Neural cell (in vitro differentiated cells): ENCODE measurements at regions not wholly inside any gene's neighbourhood (a gene's known extent, or its start where the extent isn't known, plus 50 kb on each side); places are given as distances from the start of the nearest gene placed in this dataset.

Source experiments
- H2AFZ ChIP-seq: fragments of 200-600, 300-800 bp; sonication (generic), shearing (Covaris generic); 2 replicates; pipeline ENCODE4 v1.6.0; 2014; ENCODE audit warnings: low read depth, mild to moderate bottlenecking, antibody characterized with exemption, low read length, moderate library complexity
- H3F3A ChIP-seq: fragments of 200-600 bp; shearing (Covaris generic); 2 replicates; pipeline ENCODE4 v1.6.1; 2016; ENCODE audit warnings: mild to moderate bottlenecking, moderate library complexity, mixed read lengths, antibody characterized with exemption, low read length; ENCODE audit not compliant: insufficient read depth, poor library complexity, severe bottlenecking
- H3K27ac ChIP-seq: fragments of 200-600, 300-800 bp; sonication (generic), shearing (Covaris generic); 2 replicates; pipeline ENCODE4 v1.5.1; 2014; ENCODE audit warnings: mild to moderate bottlenecking, low read length, moderate library complexity
- H3K27me3 ChIP-seq: fragments of 300-800, 200-600 bp; sonication (generic), shearing (Covaris generic); 2 replicates; pipeline ENCODE4 v1.6.0; 2014; ENCODE audit warnings: mild to moderate bottlenecking, low read depth, low read length, moderate library complexity; ENCODE audit not compliant: insufficient read depth
- H3K36me3 ChIP-seq: fragments of 300-800, 200-600 bp; sonication (generic), shearing (Covaris generic); 2 replicates; pipeline ENCODE4 v1.5.1; 2014; ENCODE audit warnings: mild to moderate bottlenecking, antibody characterized with exemption, low read length, moderate library complexity; ENCODE audit not compliant: insufficient read depth
- H3K4me2 ChIP-seq: fragments of 300-800, 200-600 bp; sonication (generic), shearing (Covaris generic); 2 replicates; pipeline ENCODE4 v1.6.0; 2014; ENCODE audit warnings: mild to moderate bottlenecking, low read length
- H3K4me3 ChIP-seq: fragments of 300-800, 200-600 bp; sonication (generic), shearing (Covaris generic); 2 replicates; pipeline ENCODE4 v1.5.1; 2014; ENCODE audit warnings: mild to moderate bottlenecking, low read length, moderate library complexity
- H3K79me2 ChIP-seq: fragments of 200-600 bp; shearing (Covaris generic); replicated peaks from 2 replicates; pipeline ENCODE4 v1.6.0; 2014; ENCODE audit warnings: mild to moderate bottlenecking, low read length, moderate library complexity; ENCODE audit not compliant: insufficient read depth
- H3K9ac ChIP-seq: fragments of 300-800, 200-600 bp; sonication (generic), shearing (Covaris generic); 2 replicates; pipeline ENCODE4 v1.6.1; 2016; ENCODE audit warnings: mild to moderate bottlenecking, low read length, mixed read lengths
- H3K9me2 ChIP-seq: fragments of 200-600 bp; shearing (Covaris generic); 2 replicates; pipeline ENCODE4 v1.6.1; 2016; ENCODE audit warnings: mild to moderate bottlenecking, low read length, mixed read lengths; ENCODE audit not compliant: insufficient read depth
- H3K9me3 ChIP-seq: fragments of 200-600, 300-800 bp; sonication (generic), shearing (Covaris generic); 2 replicates; pipeline ENCODE4 v1.6.1; 2016; ENCODE audit warnings: mild to moderate bottlenecking, mixed run types, low read length, moderate library complexity, mixed read lengths
- H4K20me1 ChIP-seq: fragments of 200-600 bp; shearing (Covaris generic); 2 replicates; pipeline ENCODE4 v1.6.1; 2016; ENCODE audit warnings: mild to moderate bottlenecking, mixed run types; ENCODE audit not compliant: insufficient read depth
- EP300 ChIP-seq: fragments of 450-650 bp; conservative IDR thresholded peaks from 2 replicates; pipeline ENCODE4 v1.6.1; 2014; ENCODE audit warnings: antibody characterized with exemption, mild to moderate bottlenecking, moderate library complexity; ENCODE audit not compliant: poor library complexity, severe bottlenecking
- EZH2 ChIP-seq: fragments of 200-600, 300-800 bp; shearing (Covaris generic), sonication (generic); IDR thresholded peaks from 2 replicates; pipeline ENCODE4 v1.6.1; 2014; ENCODE audit warnings: antibody characterized with exemption, low read length, borderline replicate concordance, mild to moderate bottlenecking; ENCODE audit not compliant: insufficient read depth, poor library complexity, severe bottlenecking
- MXI1 ChIP-seq: fragments of 450-650 bp; conservative IDR thresholded peaks from 2 replicates; pipeline ENCODE4 v1.6.1; 2014; ENCODE audit warnings: antibody characterized with exemption, mild to moderate bottlenecking; ENCODE audit not compliant: poor library complexity, severe bottlenecking
- POLR2AphosphoS5 ChIP-seq: IDR thresholded peaks from 2 replicates; pipeline ENCODE4 v1.6.1; 2012
- RAD21 ChIP-seq: fragments of 450-650 bp; conservative IDR thresholded peaks from 2 replicates; pipeline ENCODE4 v1.6.1; 2014; ENCODE audit warnings: antibody characterized with exemption, mild to moderate bottlenecking, moderate library complexity
- SMC3 ChIP-seq: fragments of 450-650 bp; conservative IDR thresholded peaks from 2 replicates; pipeline ENCODE4 v1.6.1; 2014; ENCODE audit warnings: antibody characterized with exemption, mild to moderate bottlenecking, moderate library complexity; ENCODE audit not compliant: poor library complexity
- TAF1 ChIP-seq: IDR thresholded peaks from 2 replicates; pipeline ENCODE4 v1.6.1; 2012; ENCODE audit warnings: low read depth
- TF ChIP-seq, protein P1 (sequence below): IDR thresholded peaks from 2 replicates; pipeline ENCODE4 v1.6.1; 2012; ENCODE audit warnings: borderline replicate concordance
- TF ChIP-seq, protein P2 (sequence below): fragments of 450-650 bp; IDR thresholded peaks from 2 replicates; pipeline ENCODE4 v1.5.1; 2014; ENCODE audit warnings: antibody characterized with exemption, mild to moderate bottlenecking, moderate library complexity; ENCODE audit not compliant: poor library complexity, severe bottlenecking

DNA sequence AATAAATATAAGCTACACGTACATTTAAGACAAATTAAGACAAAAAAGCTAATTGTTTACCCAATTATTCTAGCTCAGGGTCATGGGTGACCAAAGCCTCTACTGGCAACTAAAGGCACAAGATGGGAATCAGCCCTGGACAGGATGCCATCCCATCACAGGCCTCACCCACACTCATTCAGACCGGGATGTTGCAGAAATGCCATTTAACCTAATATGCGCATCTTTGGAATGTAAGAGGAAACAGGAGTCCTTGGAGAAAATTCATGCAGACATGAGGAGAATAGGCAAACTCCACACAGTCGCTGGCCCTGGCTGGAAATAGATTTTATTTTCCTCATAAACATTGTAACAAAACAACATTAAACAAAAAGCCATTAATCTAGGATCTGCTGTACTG, 2003.8 kb upstream of the CDH9 start:
- H3K4me3 ChIP-seq, result no peak overlapping the region
- H4K20me1 ChIP-seq, result no peaks in the 10 kb centered on the region
- no peak overlapping the region for H2AFZ ChIP-seq
- no peaks in the 10 kb centered on the region for H3K36me3 ChIP-seq
- no peaks in the 10 kb centered on the region for H3K27me3 ChIP-seq
- H3K9ac ChIP-seq, result no peak overlapping the region
- H3F3A ChIP-seq, result no peaks in the 10 kb centered on the region
- no peaks in the 10 kb centered on the region for H3K79me2 ChIP-seq
- no peak overlapping the region for H3K27ac ChIP-seq
- no peaks in the 10 kb centered on the region for H3K9me3 ChIP-seq
- no peaks in the 10 kb centered on the region for H3K9me2 ChIP-seq
- H3K4me2 ChIP-seq, result no peak overlapping the region
- TF ChIP-seq, protein P1, sequence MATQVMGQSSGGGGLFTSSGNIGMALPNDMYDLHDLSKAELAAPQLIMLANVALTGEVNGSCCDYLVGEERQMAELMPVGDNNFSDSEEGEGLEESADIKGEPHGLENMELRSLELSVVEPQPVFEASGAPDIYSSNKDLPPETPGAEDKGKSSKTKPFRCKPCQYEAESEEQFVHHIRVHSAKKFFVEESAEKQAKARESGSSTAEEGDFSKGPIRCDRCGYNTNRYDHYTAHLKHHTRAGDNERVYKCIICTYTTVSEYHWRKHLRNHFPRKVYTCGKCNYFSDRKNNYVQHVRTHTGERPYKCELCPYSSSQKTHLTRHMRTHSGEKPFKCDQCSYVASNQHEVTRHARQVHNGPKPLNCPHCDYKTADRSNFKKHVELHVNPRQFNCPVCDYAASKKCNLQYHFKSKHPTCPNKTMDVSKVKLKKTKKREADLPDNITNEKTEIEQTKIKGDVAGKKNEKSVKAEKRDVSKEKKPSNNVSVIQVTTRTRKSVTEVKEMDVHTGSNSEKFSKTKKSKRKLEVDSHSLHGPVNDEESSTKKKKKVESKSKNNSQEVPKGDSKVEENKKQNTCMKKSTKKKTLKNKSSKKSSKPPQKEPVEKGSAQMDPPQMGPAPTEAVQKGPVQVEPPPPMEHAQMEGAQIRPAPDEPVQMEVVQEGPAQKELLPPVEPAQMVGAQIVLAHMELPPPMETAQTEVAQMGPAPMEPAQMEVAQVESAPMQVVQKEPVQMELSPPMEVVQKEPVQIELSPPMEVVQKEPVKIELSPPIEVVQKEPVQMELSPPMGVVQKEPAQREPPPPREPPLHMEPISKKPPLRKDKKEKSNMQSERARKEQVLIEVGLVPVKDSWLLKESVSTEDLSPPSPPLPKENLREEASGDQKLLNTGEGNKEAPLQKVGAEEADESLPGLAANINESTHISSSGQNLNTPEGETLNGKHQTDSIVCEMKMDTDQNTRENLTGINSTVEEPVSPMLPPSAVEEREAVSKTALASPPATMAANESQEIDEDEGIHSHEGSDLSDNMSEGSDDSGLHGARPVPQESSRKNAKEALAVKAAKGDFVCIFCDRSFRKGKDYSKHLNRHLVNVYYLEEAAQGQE, result no peak
- TF ChIP-seq RAD21 (no peak), EP300 (no peak), POLR2AphosphoS5 (no peak), TAF1 (no peak), EZH2 (no peak), SMC3 (no peak), MXI1 (no peak)
- TF ChIP-seq, protein P2, sequence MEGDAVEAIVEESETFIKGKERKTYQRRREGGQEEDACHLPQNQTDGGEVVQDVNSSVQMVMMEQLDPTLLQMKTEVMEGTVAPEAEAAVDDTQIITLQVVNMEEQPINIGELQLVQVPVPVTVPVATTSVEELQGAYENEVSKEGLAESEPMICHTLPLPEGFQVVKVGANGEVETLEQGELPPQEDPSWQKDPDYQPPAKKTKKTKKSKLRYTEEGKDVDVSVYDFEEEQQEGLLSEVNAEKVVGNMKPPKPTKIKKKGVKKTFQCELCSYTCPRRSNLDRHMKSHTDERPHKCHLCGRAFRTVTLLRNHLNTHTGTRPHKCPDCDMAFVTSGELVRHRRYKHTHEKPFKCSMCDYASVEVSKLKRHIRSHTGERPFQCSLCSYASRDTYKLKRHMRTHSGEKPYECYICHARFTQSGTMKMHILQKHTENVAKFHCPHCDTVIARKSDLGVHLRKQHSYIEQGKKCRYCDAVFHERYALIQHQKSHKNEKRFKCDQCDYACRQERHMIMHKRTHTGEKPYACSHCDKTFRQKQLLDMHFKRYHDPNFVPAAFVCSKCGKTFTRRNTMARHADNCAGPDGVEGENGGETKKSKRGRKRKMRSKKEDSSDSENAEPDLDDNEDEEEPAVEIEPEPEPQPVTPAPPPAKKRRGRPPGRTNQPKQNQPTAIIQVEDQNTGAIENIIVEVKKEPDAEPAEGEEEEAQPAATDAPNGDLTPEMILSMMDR, result no peak

DNA sequence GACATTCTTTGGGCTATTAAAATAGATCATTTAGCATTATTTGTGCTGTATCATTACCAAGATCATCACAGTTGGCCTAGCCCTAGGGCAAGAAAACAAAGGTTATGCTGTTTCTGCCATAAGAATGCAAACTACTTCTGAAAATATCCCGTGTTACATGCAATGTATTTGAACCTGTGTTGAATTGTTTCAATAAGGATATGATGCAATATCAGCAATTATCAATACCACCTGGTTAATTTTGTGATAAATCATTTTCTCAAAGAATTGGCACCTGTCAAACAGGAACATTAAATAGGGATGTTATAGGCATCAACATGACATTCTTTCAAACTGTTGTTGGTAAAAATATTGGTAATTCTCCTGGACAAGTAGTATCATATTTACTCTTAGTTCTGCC, 2002.0 kb upstream of the CDH9 start:
- Histone ChIP-seq H3F3A (no peaks in the 10 kb centered on the region), H3K27ac (no peak overlapping the region), H3K36me3 (no peaks in the 10 kb centered on the region), H4K20me1 (no peaks in the 10 kb centered on the region), H3K79me2 (no peaks in the 10 kb centered on the region), H3K4me2 (no peak overlapping the region), H2AFZ (no peak overlapping the region), H3K27me3 (no peaks in the 10 kb centered on the region), H3K4me3 (no peak overlapping the region), H3K9me2 (no peaks in the 10 kb centered on the region), H3K9me3 (no peaks in the 10 kb centered on the region), H3K9ac (no peak overlapping the region)
- TF ChIP-seq POLR2AphosphoS5, result no peak
- TF ChIP-seq SMC3, result no peak
- TF ChIP-seq, protein P1, result no peak
- no peak for TF ChIP-seq MXI1
